HG03135 (cell line): ENCODE measurements at regions not wholly inside any gene's neighbourhood (a gene's known extent, or its start where the extent isn't known, plus 50 kb on each side); places are given as distances from the start of the nearest gene placed in this dataset.
A peak's percentile ranks its signal among the peaks of the same experiment; 100 is the strongest.
"Not testable (repeated sequence)": the region's sequence is repeated elsewhere in the genome, so short reads cannot be mapped to it uniquely, and the experiment has no call there.

Experiments
- ATAC-seq: cut with Tn5 transposase; IDR thresholded peaks from one replicate; pipeline ENCODE4 v1.9.1; 2021; ENCODE audit warnings: mild to moderate bottlenecking, moderate library complexity; ENCODE audit not compliant: unreplicated experiment

DNA sequence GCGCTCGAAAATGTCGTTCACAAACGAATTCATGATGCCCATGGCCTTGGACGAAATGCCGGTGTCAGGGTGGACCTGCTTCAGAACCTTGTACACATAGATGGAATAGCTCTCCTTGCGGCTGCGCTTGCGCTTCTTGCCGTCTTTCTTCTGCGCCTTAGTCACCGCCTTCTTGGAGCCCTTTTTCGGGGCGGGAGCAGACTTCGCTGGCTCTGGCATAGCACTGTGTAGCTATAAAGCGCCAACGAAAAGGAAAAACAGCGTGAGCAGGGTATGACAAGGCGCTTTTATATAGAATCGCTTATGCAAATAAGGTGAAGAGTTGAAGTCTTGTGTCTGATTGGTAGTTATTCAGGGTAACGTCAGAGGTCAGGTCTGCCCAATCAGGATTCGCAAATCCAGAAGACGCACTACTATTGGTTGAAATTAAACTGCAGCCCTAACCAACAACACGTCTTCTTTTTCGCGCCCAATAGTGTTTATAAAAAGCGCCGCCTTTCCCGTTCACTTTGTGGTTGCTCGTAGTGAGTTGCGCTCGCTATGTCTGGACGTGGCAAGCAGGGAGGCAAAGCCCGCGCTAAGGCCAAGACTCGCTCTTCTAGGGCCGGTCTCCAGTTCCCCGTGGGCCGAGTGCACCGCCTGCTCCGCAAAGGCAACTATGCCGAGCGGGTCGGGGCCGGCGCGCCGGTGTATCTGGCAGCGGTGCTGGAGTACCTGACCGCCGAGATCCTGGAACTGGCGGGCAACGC, 114.8 kb upstream of the PRSS16 start:
- ATAC-seq = peak; percentile 64

DNA sequence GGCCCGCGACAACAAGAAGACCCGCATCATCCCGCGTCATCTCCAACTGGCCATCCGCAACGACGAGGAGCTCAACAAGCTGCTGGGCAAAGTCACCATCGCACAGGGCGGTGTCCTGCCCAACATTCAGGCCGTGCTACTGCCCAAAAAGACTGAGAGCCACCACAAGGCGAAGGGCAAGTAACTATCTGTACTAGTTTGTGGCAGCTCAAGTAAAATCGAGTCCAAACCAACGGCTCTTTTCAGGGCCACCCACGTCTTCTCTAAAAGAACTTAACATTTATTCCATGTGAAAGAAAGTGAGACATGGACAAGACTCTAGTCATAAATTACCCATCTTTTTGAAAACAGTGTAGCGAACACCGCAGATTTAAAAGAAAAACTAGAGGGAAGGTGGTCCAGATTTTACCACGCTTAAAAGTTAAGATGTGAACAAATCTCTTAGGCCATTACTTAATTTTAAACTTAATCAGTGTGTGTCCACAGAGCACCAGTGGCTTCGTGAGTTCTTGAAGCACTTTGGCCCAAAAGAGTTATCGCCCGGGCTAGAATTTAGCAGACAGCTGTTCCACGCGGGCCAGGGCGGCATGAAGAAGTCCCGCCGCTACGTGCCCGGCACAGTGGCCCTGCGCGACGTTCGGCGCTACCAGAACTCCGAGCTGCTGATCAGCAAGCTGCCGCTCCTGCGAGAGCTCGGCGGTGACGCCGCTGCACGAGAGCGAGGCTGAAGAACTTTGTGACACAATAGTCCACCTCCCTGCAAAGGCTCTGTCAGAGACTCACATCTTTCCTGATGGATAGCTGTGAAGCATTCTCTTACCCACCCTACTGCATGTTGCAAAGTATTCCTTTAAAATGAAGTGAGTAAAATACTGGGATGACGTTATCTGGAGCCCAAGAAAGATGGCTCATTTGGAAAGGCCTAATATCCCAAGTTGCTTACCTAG, 113.9 kb upstream of the PRSS16 start:
- peak; percentile 3 for ATAC-seq

DNA sequence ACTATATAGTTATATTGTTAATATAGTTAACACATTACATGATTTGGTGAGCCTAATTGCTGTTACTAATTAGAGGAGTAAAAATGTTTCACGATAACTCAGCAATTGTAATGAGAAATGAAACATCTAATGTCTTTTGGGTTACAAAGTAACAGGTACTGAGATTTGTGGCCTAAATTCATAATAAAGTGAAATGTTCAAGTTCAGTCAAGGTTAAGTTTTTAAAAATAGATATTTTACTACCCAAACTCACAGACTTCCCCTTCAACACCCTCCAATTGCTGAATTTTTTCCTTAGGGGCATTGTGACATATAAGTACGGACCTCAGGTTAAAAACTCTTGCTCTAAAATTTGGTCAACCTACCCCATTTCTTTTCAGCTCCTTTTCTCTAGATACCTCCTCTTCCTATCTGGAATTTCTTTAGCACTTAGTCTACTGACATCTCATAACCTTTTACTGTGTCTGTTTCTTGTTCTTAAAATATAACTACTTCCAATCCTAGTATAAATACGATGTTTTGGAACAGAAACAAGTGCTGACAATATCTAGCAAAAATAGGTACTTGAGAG, 112.3 kb upstream of the PRSS16 start:
- ATAC-seq = no peak

DNA sequence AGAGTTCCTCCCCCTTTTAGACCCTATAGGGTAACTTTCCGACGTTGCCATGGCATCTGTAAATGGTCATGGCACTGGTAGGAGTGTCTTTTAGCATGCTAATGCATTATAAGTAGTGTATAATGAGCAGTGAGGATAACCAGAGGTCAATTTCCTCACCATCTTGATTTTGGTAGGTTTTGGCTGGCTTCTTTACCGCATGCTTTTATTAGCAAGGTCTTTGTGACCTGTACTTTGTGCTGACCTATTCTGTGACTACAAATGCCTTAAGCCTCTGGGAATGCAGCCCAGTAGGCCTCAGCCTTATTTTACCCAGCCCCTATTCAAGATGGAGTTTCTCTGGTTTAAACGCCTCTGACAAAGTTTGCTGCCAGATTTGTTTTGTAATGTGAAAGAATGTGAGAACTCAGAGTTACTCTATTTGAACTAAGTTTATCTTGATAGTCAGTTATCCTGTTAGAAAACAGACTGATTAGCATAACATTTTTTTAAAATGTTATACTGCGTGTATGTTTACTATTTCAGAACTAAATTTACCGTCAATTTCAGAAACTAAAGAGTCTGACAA, 111.3 kb upstream of the PRSS16 start:
- no peak for ATAC-seq

DNA sequence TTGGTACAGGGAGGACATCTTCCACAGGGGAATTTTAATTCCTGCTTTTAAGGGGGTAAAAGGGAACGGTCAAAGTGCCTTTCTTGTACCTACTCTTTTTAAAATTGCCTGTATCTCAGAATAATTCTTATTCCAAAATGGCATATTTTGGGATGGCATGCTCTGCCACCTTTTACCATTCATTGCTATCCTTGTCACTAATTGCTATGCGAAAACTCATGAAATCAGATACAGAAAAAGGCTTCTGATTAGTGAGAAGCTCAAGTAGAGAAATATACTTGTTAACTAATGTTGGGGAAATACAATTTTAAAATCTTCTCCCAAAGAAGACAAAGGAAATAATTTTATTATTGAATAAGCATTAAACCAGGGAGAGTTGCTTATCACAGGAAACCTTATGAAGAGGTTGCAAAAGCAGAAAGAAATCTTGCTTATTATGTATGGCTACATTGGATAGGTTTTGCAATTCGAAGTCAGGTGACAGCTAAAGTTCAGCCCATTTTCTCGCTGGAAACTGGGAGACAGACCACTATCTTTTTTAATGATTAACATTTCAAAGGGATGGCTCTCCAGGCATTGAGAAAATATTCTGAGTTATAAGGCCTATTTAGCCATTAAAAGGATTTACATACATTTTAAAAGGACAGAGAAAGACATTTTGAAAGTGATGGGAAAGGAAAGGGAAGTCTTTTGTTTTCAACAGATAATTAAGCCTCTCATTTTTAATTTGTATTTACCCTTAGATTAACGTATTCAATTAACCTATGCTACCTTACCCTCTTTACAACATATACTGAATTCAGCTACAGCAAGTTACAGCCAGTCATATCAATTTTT, 110.3 kb upstream of the PRSS16 start:
- no peak for ATAC-seq

DNA sequence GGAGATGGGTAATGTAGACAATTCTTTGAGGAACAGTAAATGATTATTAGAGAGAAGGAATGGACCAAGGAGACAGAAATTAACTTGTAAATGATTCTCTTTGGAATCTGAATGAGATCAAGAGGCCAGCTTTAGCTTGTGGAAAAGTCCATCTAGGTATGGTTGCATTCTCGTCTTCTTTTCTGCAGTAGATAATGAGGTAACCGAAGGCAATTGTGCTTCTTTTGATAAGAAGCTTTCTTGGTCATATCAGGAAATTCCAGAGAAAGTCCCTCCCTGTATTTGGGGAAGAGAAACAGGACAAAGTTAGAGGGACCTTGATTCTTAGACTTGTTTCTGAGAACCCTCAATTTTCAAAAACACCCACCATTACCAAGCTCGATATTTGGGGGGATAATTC, 109.1 kb upstream of the PRSS16 start:
- no peak for ATAC-seq

DNA sequence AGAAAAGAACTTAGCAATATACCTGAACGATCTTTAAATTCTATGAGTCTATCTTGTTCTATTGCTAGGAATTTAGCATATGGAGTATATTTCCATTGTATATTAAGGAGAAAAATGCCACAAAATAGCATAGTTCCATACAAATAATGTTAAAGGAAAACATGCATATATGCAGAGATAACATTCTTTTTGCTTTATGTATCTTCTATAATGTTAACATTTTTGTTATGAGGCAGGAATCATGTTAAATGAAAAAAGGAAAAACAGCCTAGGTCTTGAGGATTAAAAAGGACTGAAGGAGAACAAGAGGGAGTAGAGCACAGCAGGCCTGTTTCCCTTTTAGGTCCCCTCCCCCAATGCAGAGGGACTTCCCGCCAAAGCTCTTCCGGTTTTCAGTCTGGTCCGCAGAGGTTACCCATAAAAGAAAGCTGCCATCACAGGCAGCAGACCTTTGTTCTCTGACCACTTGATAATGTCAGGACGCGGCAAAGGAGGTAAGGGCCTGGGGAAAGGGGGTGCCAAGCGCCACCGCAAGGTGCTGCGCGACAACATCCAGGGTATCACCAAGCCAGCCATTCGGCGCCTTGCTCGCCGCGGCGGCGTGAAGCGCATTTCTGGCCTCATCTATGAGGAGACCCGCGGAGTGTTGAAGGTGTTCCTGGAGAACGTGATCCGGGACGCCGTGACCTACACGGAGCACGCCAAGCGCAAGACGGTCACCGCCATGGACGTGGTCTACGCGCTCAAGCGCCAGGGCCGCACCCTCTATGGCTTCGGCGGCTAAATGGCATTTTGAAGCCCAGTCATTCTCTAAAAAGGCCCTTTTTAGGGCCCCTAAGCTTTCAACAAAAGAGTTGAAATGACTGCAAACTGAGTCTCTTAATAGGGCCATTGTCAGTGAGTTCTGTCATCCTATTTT, 108.4 kb upstream of the PRSS16 start:
- ATAC-seq = peak; percentile 58

DNA sequence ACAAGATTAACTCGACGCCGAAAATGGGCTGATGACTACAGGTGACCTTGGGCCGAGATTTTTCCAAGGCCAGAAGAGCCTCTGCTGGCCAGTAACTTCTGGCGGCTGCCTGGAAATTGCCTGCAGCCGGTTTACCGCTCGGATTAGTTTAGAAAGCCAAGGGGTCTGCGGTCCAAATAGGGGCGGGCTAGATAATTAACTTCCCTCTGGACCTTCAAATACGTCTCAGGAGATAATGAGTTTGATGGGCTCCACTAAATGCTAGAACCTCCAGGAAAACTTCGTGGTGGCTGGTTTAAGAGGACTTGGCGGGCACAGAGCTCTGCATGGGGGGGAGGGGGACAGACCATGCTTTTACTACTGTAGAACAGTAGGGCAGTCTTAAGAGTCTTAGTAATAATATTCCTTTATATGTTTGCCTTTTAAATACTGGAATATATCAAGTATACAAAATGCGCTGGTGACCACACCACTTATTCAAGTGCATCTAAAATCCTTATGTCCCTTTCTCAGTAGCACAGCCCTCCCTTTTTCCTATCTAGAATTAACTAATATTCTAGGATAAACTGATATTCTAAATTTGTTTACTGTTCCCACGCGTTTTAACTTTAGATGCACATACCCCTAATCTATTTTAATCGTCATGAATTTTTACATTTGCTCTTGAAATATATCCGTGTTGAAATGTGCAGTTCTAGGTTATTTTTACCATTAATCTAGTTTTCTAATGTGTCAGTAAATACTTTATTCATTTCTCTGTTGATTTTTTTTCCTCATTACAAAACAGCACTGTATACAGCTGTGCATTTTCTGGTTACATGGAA, 107.5 kb upstream of the PRSS16 start:
- ATAC-seq = peak; percentile 2

DNA sequence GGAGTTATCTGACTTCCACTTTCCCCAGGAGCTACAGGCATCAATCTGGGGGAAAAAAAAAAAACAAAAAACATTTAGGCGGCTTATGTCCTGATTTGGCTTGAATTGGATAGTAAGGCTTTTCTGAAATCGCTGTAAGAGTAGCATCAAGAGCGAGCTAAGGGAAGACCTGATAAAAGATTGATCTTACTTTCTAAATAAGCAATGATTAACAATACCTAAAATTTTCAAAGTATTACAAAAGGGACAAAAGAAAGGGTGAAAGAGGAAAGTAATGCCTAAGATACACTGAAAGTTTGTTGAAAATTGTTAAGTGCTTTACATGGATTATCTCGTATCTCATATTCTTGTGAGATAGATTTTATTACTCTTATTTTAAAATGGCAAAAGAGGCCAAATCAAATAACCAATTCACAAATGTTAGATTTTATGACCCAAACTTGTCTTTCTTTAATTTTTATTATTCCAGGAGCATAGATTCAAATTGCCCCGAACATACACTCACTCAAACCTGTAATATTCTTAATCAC, 106.4 kb upstream of the PRSS16 start:
- no peak for ATAC-seq

DNA sequence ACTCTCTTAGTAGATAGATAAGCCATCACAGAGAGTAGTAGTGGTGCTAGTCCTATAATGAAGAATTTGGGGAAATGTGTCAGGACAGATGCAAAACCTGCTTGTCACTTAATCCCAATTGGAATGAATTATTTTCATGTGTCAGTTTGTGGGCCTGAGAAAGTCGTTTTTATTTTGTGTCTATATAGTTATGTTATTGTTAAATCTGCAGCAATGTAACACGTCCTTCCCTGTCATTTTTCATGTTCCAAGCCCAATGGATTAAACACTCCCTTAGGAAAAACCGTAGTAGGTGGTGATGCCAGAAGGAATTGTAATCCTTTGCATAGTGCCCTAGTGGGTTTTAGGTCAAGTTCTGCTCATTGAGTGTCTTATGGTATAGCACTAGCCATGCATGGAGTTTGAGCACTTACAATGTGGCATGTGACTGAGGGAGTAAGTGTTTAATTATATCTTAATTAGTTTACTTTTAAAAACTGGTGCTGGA, 105.9 kb upstream of the PRSS16 start:
- no peak for ATAC-seq

DNA sequence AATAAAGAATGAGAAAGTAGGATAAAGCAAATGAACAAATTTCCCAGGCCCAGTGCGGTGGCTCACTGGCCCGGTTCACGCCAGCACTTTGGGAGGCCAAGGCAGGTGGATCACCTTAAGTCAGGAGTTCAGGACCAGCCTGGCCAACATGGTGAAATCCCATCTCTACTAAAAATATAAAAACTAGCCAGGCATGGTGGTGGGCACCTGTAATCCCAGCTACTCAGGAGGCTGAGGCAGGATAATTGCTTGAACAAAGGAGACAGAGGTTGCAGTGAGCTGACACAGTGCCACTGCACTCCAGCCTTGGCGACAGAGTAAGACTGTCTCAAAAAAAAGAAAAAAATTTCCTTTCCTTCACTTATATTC, 104.5 kb upstream of the PRSS16 start:
- ATAC-seq = not testable (repeated sequence)

DNA sequence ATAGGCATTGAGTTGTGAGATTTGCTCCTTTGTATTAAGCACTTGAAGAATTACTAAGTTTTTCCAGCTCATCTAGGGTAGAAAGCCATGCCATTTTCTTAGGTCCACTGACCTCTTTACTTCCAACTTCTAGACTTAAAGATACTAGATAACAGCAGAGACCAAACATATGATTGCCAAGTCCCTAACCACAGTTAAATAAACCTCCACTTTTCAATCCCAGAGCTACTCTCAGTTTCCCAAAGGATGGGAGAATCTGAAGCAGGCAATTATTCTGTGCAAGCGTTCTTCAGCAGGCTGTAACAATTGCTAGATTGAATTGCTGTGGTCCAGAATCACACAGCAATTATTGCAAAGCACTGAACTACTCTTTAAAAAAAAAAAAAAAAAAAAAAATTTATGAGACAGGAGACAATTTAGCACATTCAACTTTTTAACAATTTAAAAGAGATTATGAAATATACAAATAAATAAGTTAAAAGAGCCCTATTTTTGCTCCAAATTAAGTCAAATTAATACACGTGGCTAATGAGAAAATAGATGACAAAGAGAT, 104.0 kb upstream of the PRSS16 start:
- no peak for ATAC-seq

DNA sequence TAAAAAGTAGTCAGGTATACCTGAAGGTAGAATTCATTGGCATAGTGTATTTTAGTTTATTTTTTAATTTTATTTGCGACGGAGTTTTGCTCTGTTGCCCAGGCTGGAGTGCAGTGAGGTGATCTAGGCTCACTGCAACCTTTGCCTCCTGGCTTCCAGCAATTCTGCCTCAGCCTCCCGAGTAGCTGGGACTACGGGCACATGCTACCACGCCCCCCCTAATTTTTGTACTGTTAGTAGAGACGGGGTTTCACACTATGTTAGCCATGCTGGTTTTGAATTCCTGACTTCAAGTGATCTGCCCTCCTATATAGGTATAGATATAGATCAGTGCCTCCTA, 102.8 kb upstream of the PRSS16 start:
- ATAC-seq = no peak

DNA sequence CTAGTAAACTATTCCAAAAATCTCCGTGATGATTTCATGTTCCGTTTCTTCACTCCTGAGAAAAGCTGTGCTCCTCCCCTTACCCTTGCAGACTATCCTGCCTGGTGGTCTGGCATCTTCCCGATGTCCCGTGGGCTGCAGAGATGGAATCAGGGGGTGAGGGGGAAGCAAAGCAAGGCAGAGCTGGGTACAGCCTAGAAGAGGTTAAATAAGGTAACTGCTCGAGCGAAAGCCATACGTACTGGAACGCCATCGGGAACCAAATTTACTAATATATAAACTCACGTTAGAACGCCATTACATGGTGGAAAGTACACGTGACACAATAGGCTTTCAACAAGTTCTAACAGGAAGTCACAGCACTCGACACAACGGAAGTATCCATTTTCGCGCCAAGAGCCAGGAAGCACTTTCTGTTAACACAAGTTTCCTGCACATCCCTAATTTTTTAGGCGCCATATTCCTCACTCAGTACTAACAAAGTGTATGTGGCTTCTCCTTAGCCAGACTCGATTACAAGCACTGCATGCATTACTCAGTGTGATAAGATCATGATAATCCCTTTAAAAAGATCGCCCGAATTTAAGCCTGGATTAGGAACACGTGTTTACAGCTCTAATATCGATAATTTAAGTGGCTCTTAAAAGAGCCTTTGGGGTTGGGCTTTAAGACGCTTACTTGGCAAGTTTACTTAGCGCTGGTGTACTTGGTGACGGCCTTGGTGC, 101.6 kb upstream of the PRSS16 start:
- no peak for ATAC-seq

DNA sequence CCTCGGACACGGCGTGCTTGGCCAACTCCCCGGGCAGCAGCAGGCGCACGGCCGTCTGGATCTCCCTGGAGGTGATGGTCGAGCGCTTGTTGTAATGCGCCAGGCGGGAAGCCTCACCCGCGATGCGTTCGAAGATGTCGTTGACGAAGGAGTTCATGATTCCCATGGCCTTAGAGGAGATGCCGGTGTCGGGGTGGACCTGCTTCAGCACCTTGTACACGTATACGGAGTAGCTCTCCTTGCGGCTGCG, 101.1 kb upstream of the PRSS16 start:
- not testable (repeated sequence) for ATAC-seq

DNA sequence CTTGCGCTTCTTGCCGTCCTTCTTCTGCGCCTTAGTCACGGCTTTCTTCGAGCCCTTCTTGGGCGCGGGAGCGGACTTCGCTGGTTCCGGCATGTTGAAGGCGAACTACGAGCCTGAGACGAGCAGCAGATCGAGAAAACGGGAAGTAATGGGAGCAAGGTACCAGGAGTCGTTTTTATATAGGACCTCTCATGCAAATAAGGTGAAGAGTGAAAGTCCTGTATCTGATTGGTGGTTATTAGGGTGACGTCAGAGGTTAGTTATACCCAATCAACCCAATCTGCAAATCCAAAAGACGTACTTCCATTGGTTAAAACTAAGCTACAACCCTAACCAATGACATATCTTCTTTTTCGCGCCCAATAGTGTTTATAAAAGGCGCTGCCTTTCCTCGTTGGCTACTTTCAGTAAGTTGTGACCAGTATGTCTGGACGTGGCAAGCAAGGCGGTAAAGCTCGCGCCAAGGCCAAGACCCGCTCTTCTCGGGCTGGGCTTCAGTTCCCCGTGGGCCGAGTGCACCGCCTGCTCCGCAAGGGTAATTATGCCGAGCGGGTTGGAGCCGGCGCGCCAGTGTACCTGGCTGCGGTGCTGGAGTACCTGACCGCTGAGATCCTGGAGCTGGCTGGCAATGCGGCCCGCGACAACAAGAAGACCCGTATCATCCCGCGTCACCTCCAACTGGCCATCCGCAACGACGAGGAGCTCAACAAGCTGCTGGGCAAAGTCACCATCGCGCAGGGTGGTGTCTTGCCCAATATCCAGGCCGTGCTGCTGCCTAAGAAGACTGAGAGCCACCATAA, 100.6 kb upstream of the PRSS16 start:
- ATAC-seq = peak; percentile 80

DNA sequence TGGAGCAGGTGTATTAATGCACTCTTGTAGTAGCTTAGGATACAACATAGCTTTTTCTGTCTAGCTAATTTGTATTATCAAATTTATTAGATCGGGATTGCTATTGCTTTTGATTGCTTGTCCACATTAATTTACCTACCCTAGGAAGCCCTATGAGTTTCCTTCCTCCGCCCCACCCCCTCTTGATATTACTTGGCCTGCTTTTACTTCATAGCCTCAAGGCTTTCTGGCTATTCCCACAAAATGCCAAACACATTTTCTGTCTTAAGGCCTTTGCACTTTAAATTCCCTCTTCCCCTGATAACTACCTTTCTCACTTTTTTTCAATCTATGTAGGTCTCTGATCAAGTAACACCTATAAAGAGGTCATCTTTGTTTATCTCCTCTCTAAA, 99.1 kb upstream of the PRSS16 start:
- ATAC-seq = no peak
